Pons (tissue), 1 donor: ENCODE measurements at regions not wholly inside any gene's neighbourhood (a gene's known extent, or its start where the extent isn't known, plus 50 kb on each side); places are given as distances from the start of the nearest gene placed in this dataset.
"Not testable (repeated sequence)": the region's sequence is repeated elsewhere in the genome, so short reads cannot be mapped to it uniquely, and the experiment has no call there.

ENCODE experiments used
- DNase-seq: peaks from one replicate; pipeline ENCODE4 v3.0.0-alpha.2; 2016; ENCODE audit warnings: low spot score

- DNase-seq = no peak
Observed at GRCh38 chr5:10921160-10921559, 160.1 kb upstream of the DAP start.

DNA sequence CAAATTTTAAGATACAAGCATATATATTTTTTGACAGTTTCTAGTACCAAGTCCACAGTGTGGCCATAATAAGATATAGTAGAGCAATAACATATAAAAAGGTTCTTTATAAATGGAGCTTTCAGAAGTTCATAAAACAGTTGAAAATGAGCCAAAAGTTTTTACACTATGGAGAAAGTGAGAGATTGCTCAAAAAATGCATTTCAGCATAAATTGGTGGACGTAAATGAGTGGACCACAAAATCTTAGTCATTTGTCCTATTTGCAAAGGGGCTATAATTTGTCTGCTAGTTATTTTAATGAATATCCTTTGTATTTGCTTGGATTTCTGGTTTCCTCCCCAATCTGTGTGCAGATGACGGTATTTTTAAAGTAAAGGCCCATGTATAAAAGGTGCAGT lies 159.4 kb upstream of the DAP start:
- DNase-seq = no peak

- no peak for DNase-seq
Observed at GRCh38 chr5:10914741-10915480, 153.9 kb upstream of the DAP start.

- peak; percentile 7 for DNase-seq
Observed at GRCh38 chr5:10913841-10914240, 152.8 kb upstream of the DAP start.

DNA sequence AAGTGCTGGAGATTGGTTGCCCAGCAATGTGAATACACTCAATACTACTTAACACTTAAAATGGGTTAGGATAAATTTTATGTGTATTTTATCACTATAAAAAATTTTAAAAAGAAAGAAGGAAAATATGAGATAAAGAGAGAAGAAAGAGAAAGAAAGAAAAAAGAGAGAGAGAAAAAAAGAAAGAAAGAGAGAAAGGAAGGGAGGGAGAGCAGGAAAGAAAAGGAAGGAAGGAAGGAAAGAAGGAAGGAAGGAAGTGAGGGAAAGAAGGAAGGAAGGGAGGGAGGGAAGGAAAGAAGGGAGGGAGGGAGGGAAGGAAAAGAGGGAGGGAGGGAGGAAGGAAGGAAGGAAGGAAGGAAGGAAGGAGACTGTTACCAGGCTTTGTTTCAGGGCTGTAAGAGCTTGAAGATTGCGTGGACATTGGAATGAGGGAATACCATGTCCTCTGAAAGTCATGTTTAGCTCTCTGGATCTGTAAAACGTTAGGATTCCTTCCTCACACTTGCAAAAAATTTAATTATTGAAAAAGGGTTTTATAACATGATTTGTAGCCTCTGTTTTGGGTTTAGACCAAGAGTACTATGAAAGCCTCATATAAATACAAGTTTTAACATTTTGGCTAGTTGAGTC lies 152.3 kb upstream of the DAP start:
- DNase-seq = no peak

DNA sequence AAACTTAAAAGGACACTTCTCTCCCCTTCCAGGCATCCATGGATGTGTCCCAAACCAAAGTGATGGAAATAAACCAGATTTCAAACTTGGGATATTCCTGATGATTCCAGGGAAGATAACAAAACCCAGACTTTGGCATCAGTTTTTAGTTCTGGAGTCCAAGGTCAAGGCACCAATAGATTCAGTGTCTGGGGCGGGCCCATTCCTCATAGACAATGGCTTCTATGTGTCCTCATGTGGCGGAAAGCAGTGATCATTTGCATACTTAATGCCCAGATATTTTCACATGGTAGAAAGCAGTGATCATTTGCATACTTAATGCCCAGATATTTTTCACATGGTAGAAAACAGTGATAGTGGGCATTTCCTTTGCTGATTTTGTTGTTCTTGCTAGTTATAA lies 151.4 kb upstream of the DAP start:
- peak; percentile 43 for DNase-seq

DNA sequence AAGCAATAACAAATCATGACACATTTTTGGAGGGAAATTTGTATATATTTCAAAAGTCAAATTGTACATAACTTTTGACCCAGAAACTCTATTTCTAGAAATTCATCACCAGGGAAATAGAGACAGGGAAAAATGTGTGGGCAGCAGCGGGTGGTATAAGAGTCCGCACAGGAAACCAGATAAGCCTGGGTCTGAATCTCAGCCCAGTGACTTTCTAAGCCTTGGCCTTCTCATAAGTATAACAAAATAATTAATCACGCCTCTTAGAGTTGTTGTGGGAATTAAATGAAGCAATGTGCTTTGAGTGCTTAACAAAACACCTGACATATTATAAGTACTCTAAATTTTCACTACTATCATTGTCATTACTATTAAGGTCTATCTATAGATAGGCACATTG lies 149.2 kb upstream of the DAP start:
- no peak for DNase-seq

DNA sequence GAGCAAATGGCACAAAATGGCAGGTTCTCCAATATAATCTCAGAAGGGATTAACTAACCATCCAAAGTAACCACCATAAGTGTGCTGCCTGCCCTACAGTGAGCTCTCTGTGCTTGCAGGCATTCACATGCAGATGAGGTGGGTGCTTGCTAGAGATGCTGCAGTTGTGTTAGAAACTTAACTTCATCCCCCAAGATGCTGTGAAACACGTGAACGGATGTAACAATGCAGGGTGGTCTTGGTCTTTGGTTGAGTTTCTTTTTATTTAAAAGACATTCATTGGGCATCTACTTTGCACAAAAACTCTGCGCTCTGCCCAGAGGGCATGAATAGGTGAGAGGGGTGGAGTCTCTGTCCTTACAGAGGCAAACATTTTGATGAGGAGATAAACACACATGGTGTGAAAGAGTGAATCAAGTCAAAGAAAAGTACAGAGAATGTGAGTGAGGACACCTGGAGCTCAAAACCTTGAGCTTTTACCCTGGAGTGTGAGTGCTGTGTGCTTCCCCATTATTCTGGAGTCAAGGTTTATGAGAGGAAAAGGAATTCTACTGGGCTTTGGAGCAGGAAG lies 143.9 kb upstream of the DAP start:
- no peak for DNase-seq

DNA sequence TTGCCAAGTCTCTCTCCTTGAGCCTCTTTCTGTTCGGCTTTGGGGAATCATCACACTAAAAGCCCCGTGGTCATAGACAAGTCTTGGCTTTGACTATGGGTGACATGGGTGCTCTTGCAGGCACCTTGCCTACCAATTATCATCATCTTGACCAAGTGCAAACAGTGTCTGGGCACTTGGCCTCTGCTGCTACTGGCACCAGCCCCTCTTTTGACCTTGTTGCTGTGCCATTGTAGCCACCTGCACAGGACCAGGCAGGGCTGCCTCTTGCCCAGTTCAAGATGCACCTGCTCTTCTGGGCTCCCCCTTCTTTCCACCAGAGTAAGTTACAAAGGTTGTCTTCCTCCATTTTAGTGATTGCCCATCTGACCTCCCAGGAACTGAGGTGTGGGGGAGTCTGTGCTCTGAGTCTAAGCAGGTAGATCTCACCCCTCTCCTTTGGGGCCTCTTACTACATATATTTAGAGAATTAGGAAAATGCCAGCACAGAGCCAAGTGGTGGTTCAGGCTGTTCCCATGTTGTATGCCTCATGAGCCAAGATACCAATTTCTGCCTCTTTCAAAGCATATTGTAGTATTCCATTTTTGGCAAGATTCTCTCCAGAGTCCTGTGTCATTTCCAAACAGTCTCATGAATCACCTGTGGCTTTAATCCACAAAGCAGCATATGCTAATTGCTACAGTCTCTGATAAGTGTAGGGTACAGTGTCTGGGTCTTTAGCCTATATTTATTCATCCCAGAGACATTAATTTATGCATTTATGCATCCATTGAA lies 142.9 kb upstream of the DAP start:
- no peak for DNase-seq

GRCh38 chr5:10902145-10902544 lies 141.1 kb upstream of the DAP start:
- no peak for DNase-seq

DNA sequence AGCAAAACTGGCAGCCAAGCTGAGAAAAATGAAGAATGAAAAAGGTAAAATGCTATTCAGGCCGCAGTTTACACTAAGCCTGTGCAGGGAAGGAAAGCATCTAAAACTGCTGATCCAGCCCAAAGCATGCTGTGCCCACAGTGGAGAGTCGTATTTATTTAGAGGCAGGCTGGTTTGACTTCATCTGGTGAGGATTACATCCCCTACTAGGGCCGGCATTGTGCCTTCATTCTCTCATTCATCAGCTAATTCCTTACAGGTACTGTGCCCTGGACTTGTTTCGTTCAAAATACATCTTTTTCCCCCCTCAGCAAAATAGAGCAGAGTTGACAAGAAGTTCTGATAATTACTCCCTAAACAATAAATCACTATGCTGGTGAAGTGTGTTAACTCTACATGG lies 137.5 kb upstream of the DAP start:
- DNase-seq = no peak

- no peak for DNase-seq
Observed at GRCh38 chr5:10896016-10896415, 135.0 kb upstream of the DAP start.

- DNase-seq = no peak
Observed at GRCh38 chr5:10894445-10895054, 133.5 kb upstream of the DAP start.

GRCh38 chr5:10892911-10893215 lies 131.8 kb upstream of the DAP start:
- DNase-seq = no peak

GRCh38 chr5:10892147-10892910 lies 131.3 kb upstream of the DAP start:
- no peak for DNase-seq

GRCh38 chr5:10891193-10891592 lies 130.2 kb upstream of the DAP start:
- DNase-seq = no peak

DNA sequence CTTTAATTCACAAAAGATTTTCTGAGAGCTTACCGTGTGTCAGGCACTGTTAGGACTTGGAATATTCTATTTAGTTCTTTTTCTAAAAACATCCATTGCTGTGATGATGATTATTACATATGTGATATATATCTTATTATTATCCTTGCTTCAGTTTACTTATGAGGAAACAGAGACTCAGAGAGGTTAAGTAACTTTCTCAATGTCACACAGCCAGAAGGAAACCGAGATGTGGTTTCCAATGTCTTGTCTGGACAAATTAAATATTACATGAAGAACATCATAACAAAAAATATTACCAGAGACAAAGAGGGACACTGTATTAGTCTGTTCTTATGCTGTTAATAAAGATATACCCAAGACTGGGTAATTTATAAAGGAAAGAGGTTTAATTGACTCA lies 125.5 kb upstream of the DAP start:
- DNase-seq = no peak

- DNase-seq = no peak
Observed at GRCh38 chr5:10885026-10885425, 124.0 kb upstream of the DAP start.

GRCh38 chr5:10883945-10884344 lies 122.9 kb upstream of the DAP start:
- not testable (repeated sequence) for DNase-seq

GRCh38 chr5:10880934-10881333 lies 119.9 kb upstream of the DAP start:
- DNase-seq = no peak

DNA sequence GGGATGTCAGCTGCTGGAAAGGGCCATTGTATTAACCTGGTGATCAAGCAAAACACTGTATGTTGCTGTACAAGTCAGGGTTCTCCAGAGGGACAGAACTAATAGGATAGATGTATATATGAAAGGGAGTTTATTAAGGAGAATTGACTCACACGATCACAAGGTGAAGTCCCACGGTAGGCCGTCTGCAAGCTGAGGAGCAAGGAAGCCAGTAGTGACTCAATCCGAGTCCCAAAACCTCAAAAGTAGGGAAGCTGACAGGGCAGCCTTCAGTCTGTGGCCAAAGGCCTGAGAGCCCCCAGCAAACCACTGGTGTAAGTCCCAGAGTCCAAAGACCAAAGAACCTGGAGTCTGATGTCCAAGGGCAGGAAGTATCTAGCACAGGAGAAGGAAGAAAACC lies 116.0 kb upstream of the DAP start:
- not testable (repeated sequence) for DNase-seq
